H1 (cell line): ENCODE measurements at regions not wholly inside any gene's neighbourhood (a gene's known extent, or its start where the extent isn't known, plus 50 kb on each side); places are given as distances from the start of the nearest gene placed in this dataset.

ENCODE experiments used
- ATF3 ChIP-seq: IDR thresholded peaks from 2 replicates; pipeline ENCODE4 v1.6.1; 2011; ENCODE audit warnings: low read depth, mild to moderate bottlenecking, low read length; ENCODE audit not compliant: insufficient read depth
- CTCF ChIP-seq, 3 experiments: IDR thresholded peaks; 1 replicate in 2 of 3; 2 replicates in 1 of 3; pipeline versions ENCODE4 v1.5.1 to v1.6.1; 2011; ENCODE audit warnings: low read length in 3 of 3, mild to moderate bottlenecking in 3 of 3, inconsistent platforms in 2 of 3, low read depth in 1 of 3, moderate library complexity in 1 of 3; ENCODE audit not compliant: insufficient read depth in 1 of 3; ENCODE audit errors: control extremely low read depth in 1 of 3
- FOSL1 ChIP-seq: IDR thresholded peaks from 2 replicates; pipeline ENCODE4 v1.6.1; 2011; ENCODE audit warnings: mild to moderate bottlenecking, low read depth, low read length, moderate library complexity; ENCODE audit not compliant: insufficient read depth
- JUN ChIP-seq: IDR thresholded peaks from 2 replicates; pipeline ENCODE4 v1.6.1; 2011; ENCODE audit warnings: low read depth, mild to moderate bottlenecking, improper control_type of control experiment, low read length
- MAFK ChIP-seq: IDR thresholded peaks from 2 replicates; pipeline ENCODE4 v1.6.1; 2012; ENCODE audit warnings: low read depth, mild to moderate bottlenecking, improper control_type of control experiment, low read length
- POLR2AphosphoS5 ChIP-seq: IDR thresholded peaks from 2 replicates; pipeline ENCODE4 v1.6.1; 2011; ENCODE audit warnings: low read depth, low read length
- SP1 ChIP-seq: IDR thresholded peaks from 2 replicates; pipeline ENCODE4 v1.6.1; 2011; ENCODE audit warnings: low read depth, low read length

- TF ChIP-seq CTCF (IDR thresholded peaks at IDR 0.05; ENCODE audit: control extremely low read depth in 1 of 3, insufficient read depth in 1 of 3, low read depth in 1 of 3, low read length in 3 of 3) = no peak
- no peak for TF ChIP-seq FOSL1
- TF ChIP-seq JUN = no peak
- TF ChIP-seq SP1 = no peak
- no peak for TF ChIP-seq ATF3
- TF ChIP-seq MAFK = no peak
- TF ChIP-seq POLR2AphosphoS5 = no peak
These were observed 832.9 kb downstream of the C12orf50 start for GRCh38 chr12:87196321-87196720.
